SH-SY5Y (cell line): ENCODE measurements at regions not wholly inside any gene's neighbourhood (a gene's known extent, or its start where the extent isn't known, plus 50 kb on each side); places are given as distances from the start of the nearest gene placed in this dataset.

Source experiments
- GATA2 ChIP-seq: IDR thresholded peaks from 2 replicates; pipeline ENCODE4 v1.6.1; 2011; ENCODE audit warnings: mild to moderate bottlenecking, low read depth, low read length
- GATA3 ChIP-seq: IDR thresholded peaks from 2 replicates; pipeline ENCODE4 v1.6.1; 2011; ENCODE audit warnings: low read depth, mild to moderate bottlenecking, low read length, moderate library complexity

GRCh38 chr6:164561656-164562055, 747.7 kb downstream of the C6orf118 start:
- TF ChIP-seq GATA2 (no peak), GATA3 (no peak)
